Suprapubic skin (tissue), 4 donors: ENCODE measurements at regions not wholly inside any gene's neighbourhood (a gene's known extent, or its start where the extent isn't known, plus 50 kb on each side); places are given as distances from the start of the nearest gene placed in this dataset.

Experiments used
- DNase-seq, 2 donors: peaks; one replicate each; pipeline ENCODE4 v3.0.0-alpha.2; 2019; ENCODE audit warnings: low spot score in 2 of 2
- H3K27ac ChIP-seq: fragments of 200-600 bp; sonication (generic); one replicate; pipeline ENCODE4 v1.5.1; 2019
- H3K27me3 ChIP-seq: fragments of 200-600 bp; sonication (generic); one replicate; pipeline ENCODE4 v1.5.1; 2019
- H3K36me3 ChIP-seq: fragments of 200-600 bp; sonication (generic); one replicate; pipeline ENCODE4 v1.5.1; 2019
- H3K4me1 ChIP-seq: fragments of 200-600 bp; sonication (generic); one replicate; pipeline ENCODE4 v1.5.1; 2019
- H3K4me3 ChIP-seq: fragments of 200-600 bp; sonication (generic); one replicate; pipeline ENCODE4 v1.5.1; 2019; ENCODE audit warnings: mild to moderate bottlenecking
- H3K9me3 ChIP-seq: fragments of 200-600 bp; sonication (generic); one replicate; pipeline ENCODE4 v1.5.1; 2019
- CTCF ChIP-seq, 2 donors: fragments of 200-600 bp in 1 of 2; fragments of 450-650 bp in 1 of 2; sonication (generic) in 1 of 2; IDR thresholded peaks; one replicate each; pipeline ENCODE4 v1.5.1; 2016 to 2019; ENCODE audit warnings: antibody characterized with exemption in 2 of 2, mild to moderate bottlenecking in 1 of 2, moderate library complexity in 1 of 2
- EP300 ChIP-seq: sonication (generic); formaldehyde crosslinking; IDR thresholded peaks from one replicate; pipeline ENCODE4 v1.6.1; 2017; ENCODE audit warnings: antibody characterized with exemption
- POLR2A ChIP-seq, 2 donors: fragments of 450-650 bp; IDR thresholded peaks; one replicate each; pipeline ENCODE4 v1.6.1; 2017; ENCODE audit warnings: antibody characterized with exemption in 2 of 2, mild to moderate bottlenecking in 2 of 2, moderate library complexity in 2 of 2
- POLR2AphosphoS5 ChIP-seq, 3 donors: sonication (generic); formaldehyde crosslinking; IDR thresholded peaks; one replicate each; pipeline ENCODE4 v1.6.1; 2017; ENCODE audit warnings: antibody characterized with exemption in 3 of 3
- WGBS: methylation state at CpG from one replicate; pipeline ENCODE4 v1.1.5; 2018; 5-methylcytosine and 5-hydroxymethylcytosine counted together

GRCh38 chr7:89731751-89732445 lies 422.4 kb upstream of the STEAP1 start:
- H3K4me3 ChIP-seq: no peak overlapping the region
- no peak overlapping the region for H3K27ac ChIP-seq
- TF ChIP-seq POLR2AphosphoS5 (IDR thresholded peaks at IDR 0.05): no peak
- TF ChIP-seq POLR2A (IDR thresholded peaks at IDR 0.05): no peak
- TF ChIP-seq EP300: no peak
- TF ChIP-seq CTCF (IDR thresholded peaks at IDR 0.05): no peak
- no peaks in the 10 kb centered on the region for H3K27me3 ChIP-seq
- 48% methylated on average over 5 of the region's 5 CpGs for WGBS
- H3K9me3 ChIP-seq: no peaks in the 10 kb centered on the region
- no peaks in the 10 kb centered on the region for H3K36me3 ChIP-seq
- H3K4me1 ChIP-seq: no peaks in the 10 kb centered on the region
- DNase-seq: no peak

GRCh38 chr7:89738549-89738948 lies 415.7 kb upstream of the STEAP1 start:
- DNase-seq: no peak
- no peaks in the 10 kb centered on the region for H3K36me3 ChIP-seq
- H3K27ac ChIP-seq: no peak overlapping the region
- 79% methylated on average over 2 of the region's 2 CpGs for WGBS
- no peaks in the 10 kb centered on the region for H3K9me3 ChIP-seq
- no peaks in the 10 kb centered on the region for H3K27me3 ChIP-seq
- no peak overlapping the region for H3K4me3 ChIP-seq
- TF ChIP-seq POLR2A (IDR thresholded peaks at IDR 0.05) (no peak), POLR2AphosphoS5 (IDR thresholded peaks at IDR 0.05) (no peak), EP300 (no peak), CTCF (IDR thresholded peaks at IDR 0.05) (no peak)
- no peaks in the 10 kb centered on the region for H3K4me1 ChIP-seq

GRCh38 chr7:89757910-89758309 lies 396.4 kb upstream of the STEAP1 start:
- TF ChIP-seq POLR2A (IDR thresholded peaks at IDR 0.05): no peak
- no peak for TF ChIP-seq CTCF (IDR thresholded peaks at IDR 0.05)
- no peak for TF ChIP-seq EP300
- TF ChIP-seq POLR2AphosphoS5 (IDR thresholded peaks at IDR 0.05): no peak
- peaks cover 4% of the 10 kb centered on the region for H3K9me3 ChIP-seq
- no peaks in the 10 kb centered on the region for H3K27me3 ChIP-seq
- H3K27ac ChIP-seq: no peak overlapping the region
- DNase-seq: no peak
- no peak overlapping the region for H3K4me3 ChIP-seq
- no peaks in the 10 kb centered on the region for H3K4me1 ChIP-seq
- no peaks in the 10 kb centered on the region for H3K36me3 ChIP-seq

- no peak for DNase-seq
- WGBS: 90% methylated on average over 3 of the region's 3 CpGs
- H3K4me1 ChIP-seq: no peaks in the 10 kb centered on the region
Observed at GRCh38 chr7:89760690-89761089, 393.6 kb upstream of the STEAP1 start.

GRCh38 chr7:89761173-89761572 lies 393.1 kb upstream of the STEAP1 start:
- DNase-seq: peak in 1 of 2 donors; percentile 68
- WGBS: no CpG with 5 or more reads among the region's 1 CpG
- Histone ChIP-seq H3K27me3 (no peaks in the 10 kb centered on the region), H3K4me3 (no peak overlapping the region), H3K4me1 (no peaks in the 10 kb centered on the region), H3K36me3 (no peaks in the 10 kb centered on the region), H3K27ac (no peak overlapping the region), H3K9me3 (no peaks in the 10 kb centered on the region)
- TF ChIP-seq CTCF (IDR thresholded peaks at IDR 0.05): no peak
- no peak for TF ChIP-seq EP300
- no peak for TF ChIP-seq POLR2A (IDR thresholded peaks at IDR 0.05)
- no peak for TF ChIP-seq POLR2AphosphoS5 (IDR thresholded peaks at IDR 0.05)

More at GRCh38 chr7:89760690-89761089, 393.6 kb upstream of the STEAP1 start:
- Histone ChIP-seq H3K36me3 (no peaks in the 10 kb centered on the region), H3K9me3 (no peaks in the 10 kb centered on the region), H3K27ac (no peak overlapping the region), H3K4me3 (no peak overlapping the region), H3K27me3 (no peaks in the 10 kb centered on the region)
- no peak for TF ChIP-seq EP300
- TF ChIP-seq POLR2AphosphoS5 (IDR thresholded peaks at IDR 0.05): no peak
- no peak for TF ChIP-seq CTCF (IDR thresholded peaks at IDR 0.05)
- TF ChIP-seq POLR2A (IDR thresholded peaks at IDR 0.05): no peak
